Central memory CD8-positive, alpha-beta T cell (primary cell): ENCODE measurements at regions not wholly inside any gene's neighbourhood (a gene's known extent, or its start where the extent isn't known, plus 50 kb on each side); places are given as distances from the start of the nearest gene placed in this dataset.
"Not testable (repeated sequence)": the region's sequence is repeated elsewhere in the genome, so short reads cannot be mapped to it uniquely, and the experiment has no call there.

Source experiments
- ATAC-seq: fragments of 150-1000 bp; cut with Tn5 transposase; replicated peaks from 2 replicates; pipeline ENCODE4 v1.10.0; 2022; ENCODE audit warnings: mild to moderate bottlenecking, moderate FRiP score, moderate number of reproducible peaks; ENCODE audit not compliant: poor library complexity, severe bottlenecking; ENCODE audit errors: extremely low read depth
- DNase-seq, 2 donors: peaks; one replicate each; pipeline ENCODE4 v3.0.0; 2021; ENCODE audit warnings: low spot score in 2 of 2
- H3K27ac Mint-ChIP-seq: one replicate; pipeline ENCODE4 v1.8.0; 2022; ENCODE audit warnings: low read depth, mild to moderate bottlenecking, moderate library complexity, mixed read lengths
- H3K27me3 Mint-ChIP-seq: one replicate; pipeline ENCODE4 v1.8.0; 2022; ENCODE audit warnings: mixed read lengths
- H3K36me3 Mint-ChIP-seq: one replicate; pipeline ENCODE4 v1.8.0; 2022; ENCODE audit warnings: mild to moderate bottlenecking, moderate library complexity, mixed read lengths; ENCODE audit not compliant: insufficient read depth
- H3K4me1 Mint-ChIP-seq: one replicate; pipeline ENCODE4 v1.8.0; 2022; ENCODE audit warnings: mixed read lengths
- H3K4me3 Mint-ChIP-seq: one replicate; pipeline ENCODE4 v1.8.0; 2022; ENCODE audit warnings: mild to moderate bottlenecking, moderate library complexity, mixed read lengths
- H3K9me3 Mint-ChIP-seq: one replicate; pipeline ENCODE4 v1.8.0; 2022; ENCODE audit warnings: mixed read lengths

GRCh38 chr5:142259758-142260157, 65.1 kb downstream of the SPRY4 start:
- Mint-ChIP-seq H3K9me3 (no peaks in the 10 kb centered on the region), H3K27ac (no peak overlapping the region), H3K27me3 (no peaks in the 10 kb centered on the region), H3K4me3 (no peak overlapping the region), H3K36me3 (no peaks in the 10 kb centered on the region), H3K4me1 (peaks cover 6% of the 10 kb centered on the region)
- DNase-seq: no peak
- no peak for ATAC-seq

- no peak overlapping the region for H3K4me3 Mint-ChIP-seq
- no peaks in the 10 kb centered on the region for H3K9me3 Mint-ChIP-seq
- H3K4me1 Mint-ChIP-seq: no peaks in the 10 kb centered on the region
- DNase-seq: no peak
- H3K36me3 Mint-ChIP-seq: no peaks in the 10 kb centered on the region
- ATAC-seq: no peak
- H3K27ac Mint-ChIP-seq: no peak overlapping the region
- H3K27me3 Mint-ChIP-seq: no peaks in the 10 kb centered on the region
Observed at GRCh38 chr5:142255831-142256230, 69.0 kb downstream of the SPRY4 start.

- Mint-ChIP-seq H3K4me3 (no peak overlapping the region), H3K27me3 (peaks cover 7% of the 10 kb centered on the region), H3K9me3 (no peaks in the 10 kb centered on the region), H3K4me1 (no peaks in the 10 kb centered on the region), H3K27ac (no peak overlapping the region), H3K36me3 (no peaks in the 10 kb centered on the region)
- DNase-seq (no peak), ATAC-seq (no peak)
Observed at GRCh38 chr5:142254431-142254830, 70.4 kb downstream of the SPRY4 start.

GRCh38 chr5:142253938-142254337, 70.9 kb downstream of the SPRY4 start:
- Mint-ChIP-seq H3K36me3 (no peaks in the 10 kb centered on the region), H3K4me1 (no peaks in the 10 kb centered on the region), H3K9me3 (no peaks in the 10 kb centered on the region), H3K27ac (no peak overlapping the region), H3K4me3 (no peak overlapping the region), H3K27me3 (peaks cover 7% of the 10 kb centered on the region)
- DNase-seq (no peak), ATAC-seq (no peak)

GRCh38 chr5:142250119-142250518, 74.7 kb downstream of the SPRY4 start:
- no peaks in the 10 kb centered on the region for H3K4me1 Mint-ChIP-seq
- no peak for ATAC-seq
- H3K36me3 Mint-ChIP-seq: no peaks in the 10 kb centered on the region
- H3K27me3 Mint-ChIP-seq: peaks cover 7% of the 10 kb centered on the region
- DNase-seq: no peak
- no peaks in the 10 kb centered on the region for H3K9me3 Mint-ChIP-seq
- no peak overlapping the region for H3K27ac Mint-ChIP-seq
- H3K4me3 Mint-ChIP-seq: no peak overlapping the region

- no peak overlapping the region for H3K27ac Mint-ChIP-seq
- no peaks in the 10 kb centered on the region for H3K36me3 Mint-ChIP-seq
- H3K4me3 Mint-ChIP-seq: no peak overlapping the region
- H3K4me1 Mint-ChIP-seq: no peaks in the 10 kb centered on the region
- ATAC-seq: no peak
- DNase-seq: no peak
- peaks cover 14% of the 10 kb centered on the region for H3K27me3 Mint-ChIP-seq
- no peaks in the 10 kb centered on the region for H3K9me3 Mint-ChIP-seq
Observed at GRCh38 chr5:142248853-142249462, 75.9 kb downstream of the SPRY4 start.

- DNase-seq (no peak), ATAC-seq (no peak)
- Mint-ChIP-seq H3K4me3 (no peak overlapping the region), H3K4me1 (no peaks in the 10 kb centered on the region), H3K27ac (no peak overlapping the region), H3K27me3 (peaks cover 28% of the 10 kb centered on the region), H3K9me3 (no peaks in the 10 kb centered on the region), H3K36me3 (no peaks in the 10 kb centered on the region)
Observed at GRCh38 chr5:142246258-142246657, 78.6 kb downstream of the SPRY4 start.

GRCh38 chr5:142245786-142246185, 79.0 kb downstream of the SPRY4 start:
- no peaks in the 10 kb centered on the region for H3K4me1 Mint-ChIP-seq
- DNase-seq (no peak), ATAC-seq (no peak)
- peaks cover 28% of the 10 kb centered on the region for H3K27me3 Mint-ChIP-seq
- no peak overlapping the region for H3K4me3 Mint-ChIP-seq
- no peak overlapping the region for H3K27ac Mint-ChIP-seq
- H3K9me3 Mint-ChIP-seq: no peaks in the 10 kb centered on the region
- no peaks in the 10 kb centered on the region for H3K36me3 Mint-ChIP-seq

GRCh38 chr5:142244440-142244839, 80.4 kb downstream of the SPRY4 start:
- H3K27ac Mint-ChIP-seq: no peak overlapping the region
- H3K27me3 Mint-ChIP-seq: peaks cover 21% of the 10 kb centered on the region
- H3K4me1 Mint-ChIP-seq: no peaks in the 10 kb centered on the region
- DNase-seq (no peak), ATAC-seq (no peak)
- no peaks in the 10 kb centered on the region for H3K9me3 Mint-ChIP-seq
- H3K4me3 Mint-ChIP-seq: no peak overlapping the region
- H3K36me3 Mint-ChIP-seq: no peaks in the 10 kb centered on the region

- DNase-seq (no peak), ATAC-seq (no peak)
- H3K36me3 Mint-ChIP-seq: no peaks in the 10 kb centered on the region
- H3K4me3 Mint-ChIP-seq: no peak overlapping the region
- H3K4me1 Mint-ChIP-seq: no peaks in the 10 kb centered on the region
- H3K27me3 Mint-ChIP-seq: peaks cover 21% of the 10 kb centered on the region
- H3K9me3 Mint-ChIP-seq: no peaks in the 10 kb centered on the region
- H3K27ac Mint-ChIP-seq: no peak overlapping the region
Observed at GRCh38 chr5:142242272-142242671, 82.5 kb downstream of the SPRY4 start.

- no peak for ATAC-seq
Observed at GRCh38 chr5:142239394-142240159, 85.2 kb downstream of the SPRY4 start.

GRCh38 chr5:142237707-142238106, 87.1 kb downstream of the SPRY4 start:
- H3K4me1 Mint-ChIP-seq: no peaks in the 10 kb centered on the region
- ATAC-seq (no peak), DNase-seq (no peak)
- no peak overlapping the region for H3K4me3 Mint-ChIP-seq
- H3K27me3 Mint-ChIP-seq: peaks cover 2% of the 10 kb centered on the region
- H3K9me3 Mint-ChIP-seq: no peaks in the 10 kb centered on the region
- no peaks in the 10 kb centered on the region for H3K36me3 Mint-ChIP-seq
- no peak overlapping the region for H3K27ac Mint-ChIP-seq

More at GRCh38 chr5:142239394-142240159, 85.2 kb downstream of the SPRY4 start:
- no peak for DNase-seq
- Mint-ChIP-seq H3K9me3 (no peaks in the 10 kb centered on the region), H3K4me3 (no peak overlapping the region), H3K4me1 (no peaks in the 10 kb centered on the region), H3K27me3 (peaks cover 20% of the 10 kb centered on the region), H3K36me3 (no peaks in the 10 kb centered on the region), H3K27ac (no peak overlapping the region)

- not testable (repeated sequence) for H3K4me1 Mint-ChIP-seq, ATAC-seq
Observed at GRCh38 chr5:142236673-142237290, 88.0 kb downstream of the SPRY4 start.

More at GRCh38 chr5:142236673-142237290, 88.0 kb downstream of the SPRY4 start:
- H3K36me3 Mint-ChIP-seq, DNase-seq, H3K27me3 Mint-ChIP-seq, H3K27ac Mint-ChIP-seq, H3K9me3 Mint-ChIP-seq, H3K4me3 Mint-ChIP-seq: not testable (repeated sequence)
